Adrenal gland (tissue), 9 donors: ENCODE measurements at regions not wholly inside any gene's neighbourhood (a gene's known extent, or its start where the extent isn't known, plus 50 kb on each side); places are given as distances from the start of the nearest gene placed in this dataset.
"Not testable (repeated sequence)": the region's sequence is repeated elsewhere in the genome, so short reads cannot be mapped to it uniquely, and the experiment has no call there.

Source experiments
- DNase-seq, 7 donors: peaks; one replicate each; pipeline ENCODE4 v3.0.0-alpha.2; 2019 to 2020
- H3K27ac ChIP-seq, 5 donors: fragments of 200-600 bp; sonication (generic) in 4 of 5; 1 replicate in 3 of 5; 2 replicates in 2 of 5; pipeline versions ENCODE4 v1.5.1 to v1.8.0; 2016 to 2020; ENCODE audit warnings: mild to moderate bottlenecking in 1 of 5
- H3K27me3 ChIP-seq: fragments of 200-600 bp; 2 replicates; pipeline ENCODE4 v1.8.0; 2021
- H3K36me3 ChIP-seq, 2 donors: fragments of 200-600 bp; replicated peaks in 1 of 2; 1 replicate in 1 of 2; 2 replicates in 1 of 2; pipeline versions ENCODE4 v1.5.1 to v1.8.0; 2018 to 2022
- H3K4me1 ChIP-seq, 2 donors: fragments of 200-600 bp; replicated peaks in 1 of 2; 1 replicate in 1 of 2; 2 replicates in 1 of 2; pipeline versions ENCODE4 v1.5.1 to v1.8.0; 2018 to 2021
- H3K4me3 ChIP-seq, 4 donors: fragments of 200-600 bp; sonication (generic) in 3 of 4; one replicate each; pipeline ENCODE4 v1.5.1; 2016 to 2018
- H3K9me3 ChIP-seq, 3 donors: fragments of 200-600 bp; sonication (generic) in 1 of 3; replicated peaks in 1 of 3; 1 replicate in 2 of 3; 2 replicates in 1 of 3; pipeline versions ENCODE4 v1.5.1 to v1.8.0; 2016 to 2021
- POLR2A ChIP-seq, 2 donors: fragments of 450-650 bp; IDR thresholded peaks; one replicate each; pipeline ENCODE4 v1.6.1; 2017; ENCODE audit warnings: antibody characterized with exemption in 2 of 2, mild to moderate bottlenecking in 2 of 2, moderate library complexity in 1 of 2
- WGBS, 4 donors: extraction: QIAGEN DNeasy Blood & Tissue Kit in 2 of 4; methylation state at CpG; one replicate each; pipeline versions ENCODE4 v1.1.5 to v1.1.7; 2013 to 2017; 5-methylcytosine and 5-hydroxymethylcytosine counted together
- intact Hi-C, 2 donors: fragments of 100-400 bp; cut with DNase I; formaldehyde crosslinking; loops; one replicate each; pipeline versions ENCODE4 v1.14.1 to v1.15.0; 2022 to 2023
- TF ChIP-seq, protein P1 (sequence below), 6 experiments: fragments of 450-650 bp in 4 of 6; fragments of 200-600 bp in 2 of 6; sonication (generic) in 1 of 6; IDR thresholded peaks; 1 replicate in 5 of 6; 2 replicates in 1 of 6; pipeline versions ENCODE4 v1.5.1 to v1.8.0; 2016 to 2021; ENCODE audit warnings: antibody characterized with exemption in 6 of 6, mild to moderate bottlenecking in 2 of 6, moderate library complexity in 1 of 6
- donor health status: healthy with polysubstance abuse.
- donor health status: Bipolar disorder and iron deficiency.
- donor health status: DM: yes; HTN: yes; CAD: no.
- donor health status: DM: no; HTN: no; CAD: no.
- donor health status: DM: no; HTN: no; CAD: no.

DNA sequence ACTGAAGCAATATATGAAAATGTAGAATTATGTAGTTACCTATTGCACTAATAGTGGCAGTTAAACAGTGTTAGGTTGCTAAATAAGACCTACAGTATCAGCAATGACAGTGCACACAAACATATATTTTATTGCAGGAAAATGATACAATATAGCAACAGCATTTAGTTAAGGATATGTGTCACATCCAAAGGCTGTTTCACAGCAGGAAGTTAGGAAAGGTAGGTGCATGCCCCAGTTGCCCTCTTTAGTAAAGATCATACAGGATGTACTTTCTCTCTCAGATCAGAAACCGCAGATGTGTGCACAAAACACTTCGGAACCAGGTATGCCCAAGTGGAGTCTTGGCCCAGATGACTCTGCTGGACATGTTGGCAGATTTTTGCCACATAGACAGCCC lies 444.1 kb downstream of the XIRP2 start:
- H3K4me3 ChIP-seq = no peak overlapping the region
- H3K4me1 ChIP-seq = no peaks in the 10 kb centered on the region
- TF ChIP-seq, protein P1, sequence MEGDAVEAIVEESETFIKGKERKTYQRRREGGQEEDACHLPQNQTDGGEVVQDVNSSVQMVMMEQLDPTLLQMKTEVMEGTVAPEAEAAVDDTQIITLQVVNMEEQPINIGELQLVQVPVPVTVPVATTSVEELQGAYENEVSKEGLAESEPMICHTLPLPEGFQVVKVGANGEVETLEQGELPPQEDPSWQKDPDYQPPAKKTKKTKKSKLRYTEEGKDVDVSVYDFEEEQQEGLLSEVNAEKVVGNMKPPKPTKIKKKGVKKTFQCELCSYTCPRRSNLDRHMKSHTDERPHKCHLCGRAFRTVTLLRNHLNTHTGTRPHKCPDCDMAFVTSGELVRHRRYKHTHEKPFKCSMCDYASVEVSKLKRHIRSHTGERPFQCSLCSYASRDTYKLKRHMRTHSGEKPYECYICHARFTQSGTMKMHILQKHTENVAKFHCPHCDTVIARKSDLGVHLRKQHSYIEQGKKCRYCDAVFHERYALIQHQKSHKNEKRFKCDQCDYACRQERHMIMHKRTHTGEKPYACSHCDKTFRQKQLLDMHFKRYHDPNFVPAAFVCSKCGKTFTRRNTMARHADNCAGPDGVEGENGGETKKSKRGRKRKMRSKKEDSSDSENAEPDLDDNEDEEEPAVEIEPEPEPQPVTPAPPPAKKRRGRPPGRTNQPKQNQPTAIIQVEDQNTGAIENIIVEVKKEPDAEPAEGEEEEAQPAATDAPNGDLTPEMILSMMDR (IDR thresholded peaks at IDR 0.05) = no peak
- no peak for TF ChIP-seq POLR2A (IDR thresholded peaks at IDR 0.05)
- H3K9me3 ChIP-seq = peaks cover 0 to 3% (median 0%) of the 10 kb centered on the region in 3 donors
- H3K36me3 ChIP-seq = no peaks in the 10 kb centered on the region
- 70 to 78% (median 76%) methylated on average over 2 of the region's 2 CpGs for WGBS, 4 donors
- no peak overlapping the region for H3K27ac ChIP-seq
- DNase-seq = no peak
- no peaks in the 10 kb centered on the region for H3K27me3 ChIP-seq
- intact Hi-C loops = loop anchor here in 1 of 2 donors (5.0 kb wide), 1 partner anchor 215 kb away; no protein-coding TSS in a partner anchor

DNA sequence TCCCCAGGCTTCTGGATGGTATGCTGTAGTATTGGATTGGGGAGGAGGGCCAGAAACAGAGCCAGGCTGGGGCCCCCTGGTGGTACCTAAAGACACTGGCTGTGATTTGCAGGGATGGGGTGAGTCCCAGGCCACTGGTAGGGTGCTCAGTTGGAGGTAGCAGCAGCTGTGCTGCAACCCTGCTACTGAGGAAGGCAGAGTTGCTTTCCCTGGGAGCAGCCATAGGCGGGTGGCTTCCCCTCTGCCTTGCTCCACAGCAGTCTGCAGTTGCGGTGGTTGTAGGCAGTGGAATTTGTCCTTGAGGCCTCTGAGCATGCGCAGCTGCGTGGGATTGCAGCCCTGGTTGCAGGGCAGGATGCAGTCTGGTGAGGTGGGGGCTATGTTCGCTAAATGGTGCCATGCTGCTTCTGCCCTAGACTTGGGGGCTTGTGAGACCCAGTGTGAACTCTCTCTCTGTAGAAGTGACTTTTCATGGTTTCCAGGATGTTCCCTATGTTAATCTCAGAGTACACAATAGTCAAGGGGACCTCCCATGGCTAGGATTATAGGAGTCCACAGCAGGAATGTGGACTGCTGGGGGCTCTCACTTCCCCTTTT lies 443.5 kb downstream of the XIRP2 start:
- Histone ChIP-seq H3K27ac (no peak overlapping the region), H3K4me3 (no peak overlapping the region), H3K36me3 (no peaks in the 10 kb centered on the region), H3K9me3 (peaks cover 0 to 3% (median 0%) of the 10 kb centered on the region in 3 donors), H3K4me1 (no peaks in the 10 kb centered on the region), H3K27me3 (no peaks in the 10 kb centered on the region)
- WGBS, 4 donors = 35 to 42% (median 39%) methylated on average over 4 to 5 of the region's 5 CpGs; no CpG with 5 or more reads in 1 of the 4 donors
- intact Hi-C loops = loop anchor here in 1 of 2 donors (5.0 kb wide), 1 partner anchor 216 kb away; no protein-coding TSS in a partner anchor
- DNase-seq = no peak
- TF ChIP-seq POLR2A (IDR thresholded peaks at IDR 0.05) = no peak

DNA sequence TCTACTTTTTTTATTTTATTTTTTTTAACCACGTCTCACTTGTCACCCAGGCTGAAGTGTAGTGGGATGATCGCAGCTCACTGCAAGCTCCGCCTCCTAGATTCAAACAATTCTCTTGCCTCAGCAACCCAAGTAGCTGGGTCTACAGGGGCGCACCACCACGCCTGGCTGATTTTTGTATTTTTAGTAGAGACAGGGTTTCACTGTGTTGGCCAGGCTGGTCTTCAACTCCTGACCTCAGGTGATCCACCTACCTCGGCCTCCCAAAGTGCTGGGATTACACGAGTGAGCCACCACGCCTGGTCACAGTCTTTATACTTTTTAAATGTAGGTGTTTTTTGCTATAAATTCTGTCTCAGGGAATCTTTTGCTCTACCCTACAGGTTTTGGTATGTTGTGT lies 440.5 kb downstream of the XIRP2 start:
- DNase-seq, H3K9me3 ChIP-seq, H3K4me3 ChIP-seq, H3K36me3 ChIP-seq, H3K4me1 ChIP-seq, H3K27me3 ChIP-seq, H3K27ac ChIP-seq, intact Hi-C loops: not testable (repeated sequence)
- 89 to 93% (median 91%) methylated on average over 8 of the region's 8 CpGs for WGBS, 4 donors

DNA sequence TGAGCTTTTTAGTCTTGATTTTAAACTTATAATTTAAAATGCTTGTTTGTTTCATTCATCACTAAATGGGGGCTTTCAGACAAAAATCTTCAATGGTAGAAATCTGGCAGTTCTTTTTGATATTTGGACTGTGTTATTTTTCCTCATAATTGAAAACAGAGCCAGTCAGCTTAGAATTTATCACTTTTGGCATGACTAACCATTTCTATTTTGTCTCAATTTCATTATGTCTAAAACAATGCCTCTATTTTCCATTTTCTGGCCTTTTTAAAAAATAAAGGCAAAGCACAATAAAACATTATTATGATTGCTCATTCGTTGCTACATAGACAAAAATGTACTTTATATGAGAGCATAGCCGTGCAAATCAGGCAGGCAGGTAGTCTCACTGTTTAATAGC lies 434.5 kb downstream of the XIRP2 start:
- Histone ChIP-seq H3K4me3 (no peak overlapping the region), H3K9me3 (no peaks in the 10 kb centered on the region), H3K36me3 (no peaks in the 10 kb centered on the region), H3K27me3 (no peaks in the 10 kb centered on the region), H3K27ac (no peak overlapping the region), H3K4me1 (no peaks in the 10 kb centered on the region)
- DNase-seq = no peak
- no peak for TF ChIP-seq POLR2A (IDR thresholded peaks at IDR 0.05)
- TF ChIP-seq, protein P1 (IDR thresholded peaks at IDR 0.05) = no peak
- WGBS, 4 donors = 70 to 78% (median 76%) methylated on average over 2 of the region's 2 CpGs
- intact Hi-C loops = no loop called here

DNA sequence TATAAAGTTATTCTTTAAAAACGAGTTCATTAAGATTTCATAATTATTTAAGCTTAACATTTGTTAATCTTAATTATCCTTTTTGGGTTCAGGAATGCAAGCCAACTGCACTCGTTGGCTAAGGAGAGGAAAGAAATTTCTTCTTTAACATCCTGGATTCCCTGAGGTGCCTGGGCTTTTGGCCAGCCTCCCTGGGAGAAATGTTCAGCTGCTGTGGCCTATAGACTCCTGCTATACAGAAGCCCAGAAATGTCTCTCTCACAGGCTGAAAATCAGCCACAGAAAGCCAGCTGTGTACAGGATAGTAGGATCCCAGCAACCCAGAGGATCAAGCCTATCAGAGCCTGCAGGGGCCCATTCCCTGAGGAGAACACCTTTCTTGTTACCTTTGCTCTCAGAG lies 430.3 kb downstream of the XIRP2 start:
- WGBS, 4 donors = 55 to 68% (median 64%) methylated on average over 2 of the region's 2 CpGs
- intact Hi-C loops = no loop called here
- DNase-seq = no peak
- no peak overlapping the region for H3K27ac ChIP-seq
- H3K36me3 ChIP-seq = no peaks in the 10 kb centered on the region
- no peaks in the 10 kb centered on the region for H3K27me3 ChIP-seq
- no peak overlapping the region for H3K4me3 ChIP-seq
- H3K4me1 ChIP-seq = no peaks in the 10 kb centered on the region
- TF ChIP-seq POLR2A (IDR thresholded peaks at IDR 0.05) = no peak
- TF ChIP-seq, protein P1 (IDR thresholded peaks at IDR 0.05) = no peak
- H3K9me3 ChIP-seq = no peaks in the 10 kb centered on the region
